OCI-LY1 (cell line): ENCODE measurements at regions not wholly inside any gene's neighbourhood (a gene's known extent, or its start where the extent isn't known, plus 50 kb on each side); places are given as distances from the start of the nearest gene placed in this dataset.

Source experiments
- CTCF ChIP-seq: fragments of 200-600 bp; sonication (generic), shearing (Covaris generic); IDR thresholded peaks from 2 replicates; pipeline ENCODE4 v1.5.1; 2017; ENCODE audit warnings: mild to moderate bottlenecking, antibody characterized with exemption, low read length, moderate library complexity, mixed read lengths
- EZH2 ChIP-seq: fragments of 200-600 bp; sonication (generic), shearing (Covaris generic); IDR thresholded peaks from 2 replicates; pipeline ENCODE4 v1.8.0; 2017; ENCODE audit warnings: borderline replicate concordance, mixed run types, mild to moderate bottlenecking, antibody characterized with exemption, low read length, moderate library complexity, mixed read lengths

DNA sequence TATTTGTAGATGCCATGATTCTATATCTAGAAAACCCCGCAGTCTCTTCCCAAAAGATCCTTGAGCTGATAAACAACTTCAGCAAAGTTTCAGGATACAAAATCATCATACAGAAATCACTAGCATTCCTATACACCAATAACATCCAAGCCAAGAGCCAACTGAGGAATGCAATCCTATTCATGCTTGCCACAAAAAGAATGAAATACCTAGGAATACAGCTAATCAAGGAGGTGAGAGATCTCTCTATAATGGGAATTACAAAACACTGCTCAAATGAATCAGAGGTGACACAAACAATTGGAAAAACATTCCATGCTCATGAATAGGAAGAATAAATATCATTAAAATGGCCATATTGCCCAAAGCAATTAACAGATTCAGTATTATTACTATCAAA, 551.4 kb upstream of the SLC39A10 start:
- TF ChIP-seq CTCF (no peak), EZH2 (no peak)
